Fibroblast of the conjunctiva (primary cell): ENCODE measurements at regions not wholly inside any gene's neighbourhood (a gene's known extent, or its start where the extent isn't known, plus 50 kb on each side); places are given as distances from the start of the nearest gene placed in this dataset.
"Not testable (repeated sequence)": the region's sequence is repeated elsewhere in the genome, so short reads cannot be mapped to it uniquely, and the experiment has no call there.

Experiments used
- DNase-seq: peaks from one replicate; pipeline ENCODE4 v3.0.0-alpha.2; 2010; ENCODE audit warnings: low read depth

- no peak for DNase-seq
These were observed 422.0 kb upstream of the FRG2C start for GRCh38 chr3:75242012-75242735.

DNA sequence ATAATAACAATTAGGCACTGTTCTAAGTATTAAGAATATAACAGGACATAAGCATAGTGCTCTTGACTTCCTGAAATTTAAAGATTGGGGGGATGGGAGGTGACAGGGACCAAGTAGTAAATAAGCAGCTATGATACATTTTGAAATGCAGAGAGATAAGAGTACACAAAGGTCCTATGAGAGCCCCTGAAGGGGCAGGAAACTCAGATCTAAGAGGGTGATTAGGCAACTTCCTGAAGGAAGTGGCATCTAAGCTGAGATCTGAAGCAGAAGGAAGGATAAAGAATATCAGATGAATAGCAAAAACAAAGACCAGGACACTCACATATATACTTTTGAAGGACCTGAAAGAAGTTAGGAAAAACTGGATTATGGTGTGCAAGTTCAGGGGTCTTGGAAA, 415.2 kb upstream of the FRG2C start:
- DNase-seq, result no peak

- DNase-seq, result no peak
These were observed 409.4 kb upstream of the FRG2C start for GRCh38 chr3:75254685-75255084.

- not testable (repeated sequence) for DNase-seq
These were observed 405.1 kb upstream of the FRG2C start for GRCh38 chr3:75258825-75259683.

DNA sequence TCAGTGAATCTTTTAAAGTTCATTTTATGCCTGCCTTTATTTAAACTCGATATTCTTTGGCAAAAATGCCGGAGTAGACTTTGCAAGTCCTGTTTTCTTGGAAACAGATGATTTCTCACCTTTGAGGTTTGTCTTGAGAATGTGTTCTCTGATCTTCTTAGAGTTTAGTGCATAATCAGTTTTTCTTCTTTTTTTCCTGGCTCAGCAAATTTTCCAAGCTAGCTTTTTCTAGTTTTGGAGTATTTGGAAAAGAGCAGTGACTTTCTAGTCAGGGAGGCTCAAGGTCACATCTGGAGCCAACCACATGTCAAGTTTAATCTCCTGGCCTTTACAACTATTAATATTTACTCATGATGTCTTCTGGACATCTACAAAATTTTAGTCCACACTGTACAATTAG, 403.2 kb upstream of the FRG2C start:
- not testable (repeated sequence) for DNase-seq

- no peak for DNase-seq
These were observed 401.5 kb upstream of the FRG2C start for GRCh38 chr3:75262661-75263060.

- no peak for DNase-seq
These were observed 398.2 kb upstream of the FRG2C start for GRCh38 chr3:75265897-75266296.

- DNase-seq, result not testable (repeated sequence)
These were observed 395.6 kb upstream of the FRG2C start for GRCh38 chr3:75268576-75268975.

DNA sequence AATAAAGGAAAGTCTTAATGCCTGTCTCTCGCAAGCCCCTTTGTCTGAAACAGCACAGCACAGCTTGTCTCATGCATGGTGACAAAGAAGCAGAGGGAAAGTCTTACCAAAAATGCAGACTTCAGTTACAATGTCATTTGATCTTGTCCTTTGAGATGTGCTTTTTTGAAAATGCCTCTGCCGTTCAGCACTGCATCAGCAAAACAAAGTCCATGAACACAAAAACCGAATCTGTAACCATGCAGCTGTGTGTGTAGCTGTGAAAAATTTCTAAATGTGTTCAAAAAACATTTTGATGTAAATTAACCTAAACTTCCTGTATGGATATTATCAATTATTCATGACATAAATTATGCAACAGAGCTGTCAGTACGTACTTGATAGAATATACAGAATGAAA, 391.9 kb upstream of the FRG2C start:
- not testable (repeated sequence) for DNase-seq

GRCh38 chr3:75272691-75273090, 391.4 kb upstream of the FRG2C start:
- peak; percentile 56 for DNase-seq

DNA sequence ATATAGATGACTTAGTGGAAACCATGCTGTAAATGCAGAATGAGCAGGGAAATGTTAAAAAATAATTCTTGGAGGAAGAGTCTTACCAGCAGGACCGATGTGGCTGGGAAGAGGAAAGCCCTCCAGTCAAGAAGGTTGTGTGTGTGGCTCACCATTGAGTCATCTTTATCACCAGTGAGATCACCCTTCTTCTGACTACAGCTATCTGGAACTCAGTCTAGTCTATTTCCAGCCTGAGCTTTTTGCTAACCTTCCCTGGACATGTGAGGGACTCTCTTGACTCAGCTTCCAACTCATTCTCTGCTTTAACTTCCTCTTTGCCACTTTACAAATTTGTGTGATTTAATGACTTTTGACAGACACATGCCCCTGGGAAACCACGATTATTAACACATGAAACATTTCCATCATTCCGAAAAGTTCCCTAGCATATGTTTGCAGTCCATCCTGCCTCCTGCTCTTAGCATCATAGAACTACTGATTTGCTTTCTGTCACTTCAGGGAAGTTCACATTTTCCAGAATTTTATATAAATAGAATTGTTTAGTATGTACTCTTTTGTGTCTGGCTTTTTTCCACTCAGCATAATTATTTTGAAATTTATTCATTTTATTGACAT, 378.5 kb upstream of the FRG2C start:
- DNase-seq, result not testable (repeated sequence)

- DNase-seq, result not testable (repeated sequence)
These were observed 375.1 kb upstream of the FRG2C start for GRCh38 chr3:75288972-75289574.

GRCh38 chr3:75294124-75294523, 370.0 kb upstream of the FRG2C start:
- DNase-seq, result no peak

DNA sequence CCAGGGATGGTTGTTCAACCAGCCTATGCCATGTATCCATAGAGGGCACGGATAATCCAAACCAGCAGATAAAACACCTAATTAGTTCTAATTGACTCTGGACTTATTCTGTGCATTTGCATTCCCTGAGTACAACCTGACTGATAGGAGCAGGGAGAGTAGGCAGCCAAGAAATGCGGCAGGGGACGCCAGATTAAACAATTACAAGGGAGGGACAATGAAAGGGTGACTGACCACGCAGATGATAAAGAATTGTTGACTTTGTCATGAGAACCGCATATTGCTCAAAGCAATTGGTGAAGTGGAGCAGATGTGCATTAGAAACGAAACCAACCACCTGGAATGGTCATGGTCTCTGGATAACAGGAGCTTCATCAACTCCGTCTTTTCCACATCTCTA, 369.1 kb upstream of the FRG2C start:
- no peak for DNase-seq

DNA sequence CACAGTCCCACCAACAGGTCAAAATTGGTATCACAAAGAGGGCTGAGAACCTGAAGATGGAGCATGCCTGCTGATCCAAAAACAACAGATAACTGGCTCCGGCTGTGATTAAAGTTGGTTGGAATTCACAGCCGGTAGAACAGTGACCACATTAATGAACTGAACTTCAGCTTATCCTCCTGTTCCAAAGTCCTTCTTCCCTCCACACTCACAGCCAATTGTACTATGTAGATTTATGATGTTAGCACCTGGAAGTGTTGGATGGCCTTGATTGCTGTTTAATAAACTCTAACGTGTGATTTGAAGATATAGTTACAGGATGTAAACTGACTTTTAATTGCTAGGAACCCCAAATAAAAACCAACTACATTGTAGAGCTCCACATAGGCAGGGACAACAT, 367.3 kb upstream of the FRG2C start:
- DNase-seq, result no peak

GRCh38 chr3:75300606-75301005, 363.5 kb upstream of the FRG2C start:
- no peak for DNase-seq

- DNase-seq, result not testable (repeated sequence)
These were observed 363.1 kb upstream of the FRG2C start for GRCh38 chr3:75301050-75301449.

GRCh38 chr3:75303741-75304140, 360.4 kb upstream of the FRG2C start:
- DNase-seq, result no peak

DNA sequence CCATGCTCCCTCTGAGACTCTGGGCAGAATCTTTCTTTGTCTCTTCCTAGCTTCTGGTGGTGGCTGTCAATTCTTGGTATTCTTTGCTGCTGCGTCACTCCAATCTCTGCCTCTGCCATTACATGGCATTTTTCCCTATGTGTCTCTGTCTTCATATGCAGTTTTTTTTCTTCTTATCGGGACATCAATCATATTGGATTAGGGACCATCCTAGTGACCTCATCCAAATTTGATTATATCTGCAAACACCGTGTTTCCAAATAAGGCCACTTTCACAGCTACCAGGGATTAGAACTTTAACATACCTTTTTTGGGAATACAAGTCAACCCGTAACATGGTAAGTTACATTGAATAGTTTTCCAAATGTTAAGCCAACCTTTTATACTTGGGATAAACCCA, 358.2 kb upstream of the FRG2C start:
- DNase-seq, result no peak

GRCh38 chr3:75311306-75311705, 352.8 kb upstream of the FRG2C start:
- not testable (repeated sequence) for DNase-seq

- DNase-seq, result not testable (repeated sequence)
These were observed 351.7 kb upstream of the FRG2C start for GRCh38 chr3:75312469-75312868.

DNA sequence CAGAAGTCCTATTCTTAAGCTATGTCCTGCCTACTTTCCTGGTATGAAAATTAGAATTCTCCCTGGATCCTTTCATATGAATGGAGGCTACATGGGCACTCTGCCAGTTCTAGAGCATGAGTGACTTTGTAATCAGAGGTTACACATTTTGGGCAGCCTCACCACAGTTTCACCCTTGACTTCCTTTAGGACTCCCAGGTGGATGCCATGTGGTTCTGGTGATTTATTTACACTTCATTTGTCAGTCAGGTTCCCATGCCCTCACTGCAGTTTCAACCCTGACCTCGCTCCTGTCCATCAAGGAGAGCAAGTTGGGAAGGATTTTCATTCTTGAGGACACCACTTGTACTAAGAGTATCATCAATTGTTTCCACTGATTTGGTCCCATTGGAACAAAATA, 344.4 kb upstream of the FRG2C start:
- not testable (repeated sequence) for DNase-seq
